Smooth muscle cell (in vitro differentiated cells): ENCODE measurements at regions not wholly inside any gene's neighbourhood (a gene's known extent, or its start where the extent isn't known, plus 50 kb on each side); places are given as distances from the start of the nearest gene placed in this dataset.

Experiments used
- DNase-seq: peaks from one replicate; lab custom pipeline; 2025; ENCODE audit not compliant: unreplicated experiment; lab: John Stamatoyannopoulos, UW
- H2AFZ ChIP-seq: fragments of 200-600 bp; sonication (generic); 2 replicates; pipeline ENCODE4 v1.6.0; 2016; ENCODE audit warnings: antibody characterized with exemption, low read depth, mild to moderate bottlenecking
- H3F3A ChIP-seq: fragments of 200-600 bp; sonication (generic); 2 replicates; pipeline ENCODE4 v1.6.0; 2017; ENCODE audit warnings: antibody characterized with exemption, low read depth
- H3K27ac ChIP-seq: fragments of 200-600 bp; sonication (generic); 2 replicates; pipeline ENCODE4 v1.5.1; 2016; ENCODE audit warnings: low read depth, mild to moderate bottlenecking
- H3K27me3 ChIP-seq: fragments of 200-600 bp; sonication (generic); 2 replicates; pipeline ENCODE4 v1.6.1; 2016; ENCODE audit warnings: low read depth, mild to moderate bottlenecking
- H3K36me3 ChIP-seq: fragments of 200-600 bp; sonication (generic); 2 replicates; pipeline ENCODE4 v1.5.1; 2016; ENCODE audit warnings: low read depth
- H3K4me1 ChIP-seq: fragments of 200-600 bp; sonication (generic); 2 replicates; pipeline ENCODE4 v1.5.1; 2016; ENCODE audit warnings: low read depth
- H3K4me2 ChIP-seq: fragments of 200-600 bp; sonication (generic); 2 replicates; pipeline ENCODE4 v1.6.0; 2016; ENCODE audit warnings: mild to moderate bottlenecking
- H3K4me3 ChIP-seq: fragments of 200-600 bp; sonication (generic); 2 replicates; pipeline ENCODE4 v1.5.1; 2016; ENCODE audit warnings: mild to moderate bottlenecking
- H3K79me2 ChIP-seq: fragments of 200-600 bp; sonication (generic); 2 replicates; pipeline ENCODE4 v1.6.0; 2016; ENCODE audit warnings: low read depth, mild to moderate bottlenecking
- H3K9ac ChIP-seq: fragments of 200-600 bp; sonication (generic); 2 replicates; pipeline ENCODE4 v1.6.0; 2016; ENCODE audit warnings: low read depth
- H3K9me3 ChIP-seq: fragments of 200-600 bp; sonication (generic); replicated peaks from 2 replicates; pipeline ENCODE4 v1.5.1; 2016; ENCODE audit warnings: low read depth
- H4K20me1 ChIP-seq: fragments of 200-600 bp; sonication (generic); 2 replicates; pipeline ENCODE4 v1.6.0; 2016; ENCODE audit warnings: low read depth
- CTCF ChIP-seq: fragments of 200-600 bp; sonication (generic); IDR thresholded peaks from 2 replicates; pipeline ENCODE4 v1.5.1; 2017; ENCODE audit warnings: borderline replicate concordance, mild to moderate bottlenecking, antibody characterized with exemption; ENCODE audit not compliant: insufficient read depth, poor library complexity, severe bottlenecking
- WGBS: methylation state at CpG from one replicate; pipeline ENCODE4 v1.1.7; 2016; ENCODE audit warnings: low lambda C conversion rate; 5-methylcytosine and 5-hydroxymethylcytosine counted together

- Histone ChIP-seq H3K9ac (no peak overlapping the region), H3K4me3 (no peak overlapping the region)
- WGBS = 89% methylated on average over 7 of the region's 7 CpGs
These were observed 94.2 kb upstream of the GJB6 start for GRCh38 chr13:20326276-20326675.

GRCh38 chr13:20320885-20321284 is 88.8 kb upstream of the GJB6 start:
- Histone ChIP-seq H4K20me1 (no peaks in the 10 kb centered on the region), H3K36me3 (no peaks in the 10 kb centered on the region), H3K4me2 (no peak overlapping the region), H3K27me3 (no peaks in the 10 kb centered on the region), H2AFZ (no peak overlapping the region), H3F3A (no peaks in the 10 kb centered on the region), H3K79me2 (no peaks in the 10 kb centered on the region), H3K9me3 (no peaks in the 10 kb centered on the region), H3K9ac (no peak overlapping the region), H3K27ac (no peak overlapping the region), H3K4me1 (no peaks in the 10 kb centered on the region), H3K4me3 (no peak overlapping the region)
- no peak for TF ChIP-seq CTCF
- WGBS = 87% methylated on average over 8 of the region's 8 CpGs
- DNase-seq = no peak

More at GRCh38 chr13:20326276-20326675, 94.2 kb upstream of the GJB6 start:
- Histone ChIP-seq H3K79me2 (no peaks in the 10 kb centered on the region), H3K27ac (no peak overlapping the region), H3K36me3 (no peaks in the 10 kb centered on the region), H3K9me3 (no peaks in the 10 kb centered on the region), H4K20me1 (no peaks in the 10 kb centered on the region), H3K4me1 (no peaks in the 10 kb centered on the region), H3K4me2 (no peak overlapping the region), H3K27me3 (no peaks in the 10 kb centered on the region), H3F3A (no peaks in the 10 kb centered on the region), H2AFZ (no peak overlapping the region)
- no peak for TF ChIP-seq CTCF
- no peak for DNase-seq

GRCh38 chr13:20313896-20314295 is 81.8 kb upstream of the GJB6 start:
- no peak overlapping the region for H3K27ac ChIP-seq
- no peak overlapping the region for H2AFZ ChIP-seq
- no peaks in the 10 kb centered on the region for H3K27me3 ChIP-seq
- H3K9me3 ChIP-seq = no peaks in the 10 kb centered on the region
- H3K9ac ChIP-seq = no peak overlapping the region
- H3K4me1 ChIP-seq = no peaks in the 10 kb centered on the region
- H4K20me1 ChIP-seq = no peaks in the 10 kb centered on the region
- TF ChIP-seq CTCF = no peak
- H3K36me3 ChIP-seq = no peaks in the 10 kb centered on the region
- 94% methylated on average over 5 of the region's 5 CpGs for WGBS
- no peak overlapping the region for H3K4me2 ChIP-seq
- no peaks in the 10 kb centered on the region for H3F3A ChIP-seq
- H3K4me3 ChIP-seq = no peak overlapping the region
- no peak for DNase-seq
- H3K79me2 ChIP-seq = no peaks in the 10 kb centered on the region

GRCh38 chr13:20312292-20312691 is 80.2 kb upstream of the GJB6 start:
- 75% methylated on average over 5 of the region's 5 CpGs for WGBS
- no peaks in the 10 kb centered on the region for H3F3A ChIP-seq
- no peak for TF ChIP-seq CTCF
- no peak overlapping the region for H3K4me2 ChIP-seq
- H3K27me3 ChIP-seq = no peaks in the 10 kb centered on the region
- no peaks in the 10 kb centered on the region for H3K36me3 ChIP-seq
- no peak overlapping the region for H3K27ac ChIP-seq
- H4K20me1 ChIP-seq = no peaks in the 10 kb centered on the region
- DNase-seq = no peak
- H3K4me3 ChIP-seq = no peak overlapping the region
- H3K9ac ChIP-seq = no peak overlapping the region
- no peaks in the 10 kb centered on the region for H3K4me1 ChIP-seq
- H3K9me3 ChIP-seq = no peaks in the 10 kb centered on the region
- H2AFZ ChIP-seq = no peak overlapping the region
- H3K79me2 ChIP-seq = no peaks in the 10 kb centered on the region
